Parathyroid adenoma (tissue), 2 donors: ENCODE measurements at regions not wholly inside any gene's neighbourhood (a gene's known extent, or its start where the extent isn't known, plus 50 kb on each side); places are given as distances from the start of the nearest gene placed in this dataset.

Source experiments
- H2AFZ ChIP-seq: fragments of 300-600 bp; sonication (generic); one replicate; pipeline ENCODE4 v1.7.0; 2017; ENCODE audit warnings: antibody characterized with exemption, mild to moderate bottlenecking
- H3K27ac ChIP-seq: fragments of 300-600 bp; sonication (generic); one replicate; pipeline ENCODE4 v1.7.0; 2017
- H3K27me3 ChIP-seq: fragments of 300-600 bp; sonication (generic); one replicate; pipeline ENCODE4 v1.7.0; 2017; ENCODE audit warnings: low read length; ENCODE audit not compliant: control insufficient read depth, insufficient read depth
- H3K36me3 ChIP-seq: fragments of 300-600 bp; sonication (generic); one replicate; pipeline ENCODE4 v1.7.0; 2017; ENCODE audit warnings: low read length; ENCODE audit not compliant: control insufficient read depth, insufficient read depth
- H3K4me1 ChIP-seq: fragments of 300-600 bp; sonication (generic); one replicate; pipeline ENCODE4 v1.7.0; 2017; ENCODE audit warnings: control low read depth
- H3K4me2 ChIP-seq: fragments of 300-600 bp; sonication (generic); one replicate; pipeline ENCODE4 v1.7.0; 2017; ENCODE audit warnings: low read length
- H3K4me3 ChIP-seq: fragments of 300-600 bp; sonication (generic); one replicate; pipeline ENCODE4 v1.7.0; 2017; ENCODE audit warnings: low read depth, low read length
- H3K79me2 ChIP-seq: fragments of 300-600 bp; sonication (generic); one replicate; pipeline ENCODE4 v1.7.0; 2017; ENCODE audit warnings: control low read depth
- H3K9ac ChIP-seq: fragments of 300-600 bp; sonication (generic); one replicate; pipeline ENCODE4 v1.7.0; 2017; ENCODE audit warnings: mild to moderate bottlenecking
- H3K9me3 ChIP-seq: fragments of 300-600 bp; sonication (generic); one replicate; pipeline ENCODE4 v1.7.0; 2017; ENCODE audit warnings: low read length; ENCODE audit not compliant: control insufficient read depth
- TF ChIP-seq, protein P1 (sequence below): fragments of 300-600 bp; sonication (generic); IDR thresholded peaks from one replicate; pipeline ENCODE4 v1.7.0; 2017; ENCODE audit warnings: antibody characterized with exemption, mild to moderate bottlenecking
- donor health status: primary hyperparathyroidism.

GRCh38 chr7:52120912-52121311 lies 804.3 kb upstream of the COBL start:
- Histone ChIP-seq H3K4me3 (no peak overlapping the region), H3K4me2 (no peak overlapping the region)
- TF ChIP-seq, protein P1, sequence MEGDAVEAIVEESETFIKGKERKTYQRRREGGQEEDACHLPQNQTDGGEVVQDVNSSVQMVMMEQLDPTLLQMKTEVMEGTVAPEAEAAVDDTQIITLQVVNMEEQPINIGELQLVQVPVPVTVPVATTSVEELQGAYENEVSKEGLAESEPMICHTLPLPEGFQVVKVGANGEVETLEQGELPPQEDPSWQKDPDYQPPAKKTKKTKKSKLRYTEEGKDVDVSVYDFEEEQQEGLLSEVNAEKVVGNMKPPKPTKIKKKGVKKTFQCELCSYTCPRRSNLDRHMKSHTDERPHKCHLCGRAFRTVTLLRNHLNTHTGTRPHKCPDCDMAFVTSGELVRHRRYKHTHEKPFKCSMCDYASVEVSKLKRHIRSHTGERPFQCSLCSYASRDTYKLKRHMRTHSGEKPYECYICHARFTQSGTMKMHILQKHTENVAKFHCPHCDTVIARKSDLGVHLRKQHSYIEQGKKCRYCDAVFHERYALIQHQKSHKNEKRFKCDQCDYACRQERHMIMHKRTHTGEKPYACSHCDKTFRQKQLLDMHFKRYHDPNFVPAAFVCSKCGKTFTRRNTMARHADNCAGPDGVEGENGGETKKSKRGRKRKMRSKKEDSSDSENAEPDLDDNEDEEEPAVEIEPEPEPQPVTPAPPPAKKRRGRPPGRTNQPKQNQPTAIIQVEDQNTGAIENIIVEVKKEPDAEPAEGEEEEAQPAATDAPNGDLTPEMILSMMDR: no peak

DNA sequence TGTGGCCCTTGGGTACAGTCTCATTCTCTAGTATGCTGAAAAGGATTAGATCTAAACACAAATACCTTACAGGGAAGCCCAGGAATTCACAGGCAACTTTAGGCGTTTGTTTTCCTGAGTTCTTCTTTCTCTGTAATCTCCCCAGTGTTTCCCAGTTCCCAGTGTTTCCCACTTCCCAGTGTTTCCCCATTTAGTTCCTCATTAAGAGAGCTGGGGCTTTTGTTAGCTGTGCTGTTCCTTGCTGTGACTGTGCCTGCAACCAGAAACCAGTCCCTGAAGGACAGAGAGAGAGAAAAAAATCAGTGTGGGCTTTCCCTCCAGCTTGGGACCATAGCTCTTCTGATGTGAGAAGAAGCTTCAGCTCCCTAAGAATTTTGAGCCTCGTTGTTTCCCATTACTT lies 802.9 kb upstream of the COBL start:
- H3K4me1 ChIP-seq: no peaks in the 10 kb centered on the region
- no peak overlapping the region for H3K4me3 ChIP-seq
- H3K4me2 ChIP-seq: no peak overlapping the region
- H3K27me3 ChIP-seq: no peaks in the 10 kb centered on the region
- H2AFZ ChIP-seq: no peak overlapping the region
- no peaks in the 10 kb centered on the region for H3K79me2 ChIP-seq
- no peaks in the 10 kb centered on the region for H3K9me3 ChIP-seq
- no peaks in the 10 kb centered on the region for H3K36me3 ChIP-seq
- no peak overlapping the region for H3K27ac ChIP-seq
- TF ChIP-seq, protein P1: no peak
- no peak overlapping the region for H3K9ac ChIP-seq

More at GRCh38 chr7:52120912-52121311, 804.3 kb upstream of the COBL start:
- Histone ChIP-seq H2AFZ (no peak overlapping the region), H3K36me3 (no peaks in the 10 kb centered on the region), H3K79me2 (no peaks in the 10 kb centered on the region), H3K4me1 (no peaks in the 10 kb centered on the region), H3K9ac (no peak overlapping the region), H3K9me3 (no peaks in the 10 kb centered on the region), H3K27me3 (no peaks in the 10 kb centered on the region), H3K27ac (no peak overlapping the region)

DNA sequence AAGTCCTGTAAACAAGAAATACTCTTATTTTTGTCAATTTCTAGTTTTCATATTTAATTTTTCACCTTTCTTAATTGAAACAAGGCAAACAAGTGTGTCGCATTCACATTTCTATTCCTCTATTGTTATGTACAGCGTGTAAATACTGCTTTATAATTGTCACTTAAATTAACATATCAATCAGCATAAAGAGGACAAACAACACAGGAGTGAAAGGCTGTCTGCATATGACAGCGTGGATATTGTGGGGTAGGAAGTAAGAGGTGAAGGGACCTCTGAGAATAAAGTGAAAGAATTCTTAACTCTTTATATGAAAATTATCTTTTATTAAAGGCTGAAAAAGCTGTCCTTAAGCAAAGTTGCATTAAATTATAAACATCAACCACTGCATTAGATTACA lies 797.9 kb upstream of the COBL start:
- Histone ChIP-seq H2AFZ (no peak overlapping the region), H3K4me2 (no peak overlapping the region), H3K4me3 (no peak overlapping the region), H3K27me3 (no peaks in the 10 kb centered on the region), H3K9ac (no peak overlapping the region), H3K36me3 (no peaks in the 10 kb centered on the region), H3K27ac (no peak overlapping the region), H3K4me1 (no peaks in the 10 kb centered on the region), H3K79me2 (no peaks in the 10 kb centered on the region), H3K9me3 (no peaks in the 10 kb centered on the region)
- TF ChIP-seq, protein P1: no peak

GRCh38 chr7:52114056-52114455 lies 797.4 kb upstream of the COBL start:
- H3K4me3 ChIP-seq: no peak overlapping the region
- H2AFZ ChIP-seq: no peak overlapping the region
- no peaks in the 10 kb centered on the region for H3K79me2 ChIP-seq
- H3K36me3 ChIP-seq: no peaks in the 10 kb centered on the region
- no peaks in the 10 kb centered on the region for H3K4me1 ChIP-seq
- no peak overlapping the region for H3K9ac ChIP-seq
- TF ChIP-seq, protein P1: no peak
- H3K27ac ChIP-seq: no peak overlapping the region
- H3K27me3 ChIP-seq: no peaks in the 10 kb centered on the region
- no peak overlapping the region for H3K4me2 ChIP-seq
- no peaks in the 10 kb centered on the region for H3K9me3 ChIP-seq

DNA sequence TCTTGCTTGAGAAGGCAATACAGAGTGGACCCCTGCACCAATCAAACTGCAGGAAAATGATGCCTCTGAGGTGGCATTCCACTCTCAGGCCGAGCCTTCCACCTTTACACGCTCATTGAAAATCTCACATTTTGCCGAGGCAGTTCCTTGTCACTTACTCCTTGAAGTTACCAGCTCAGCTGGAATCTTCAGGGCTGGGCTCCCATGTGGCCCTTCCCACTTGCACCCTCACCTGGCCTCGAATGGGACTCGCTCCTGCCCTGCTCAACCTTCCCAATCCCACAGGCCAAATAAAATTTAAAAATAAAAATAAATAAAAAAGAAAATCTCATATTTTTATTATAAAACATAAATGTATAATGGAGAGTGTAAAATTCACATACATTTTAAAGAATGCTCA lies 790.7 kb upstream of the COBL start:
- no peak overlapping the region for H3K9ac ChIP-seq
- H3K4me3 ChIP-seq: no peak overlapping the region
- H3K4me1 ChIP-seq: no peaks in the 10 kb centered on the region
- TF ChIP-seq, protein P1: no peak
- H3K79me2 ChIP-seq: no peaks in the 10 kb centered on the region
- H3K9me3 ChIP-seq: no peaks in the 10 kb centered on the region
- H3K27ac ChIP-seq: no peak overlapping the region
- H3K27me3 ChIP-seq: no peaks in the 10 kb centered on the region
- no peaks in the 10 kb centered on the region for H3K36me3 ChIP-seq
- no peak overlapping the region for H2AFZ ChIP-seq
- H3K4me2 ChIP-seq: no peak overlapping the region
